D721Med (cell line): ENCODE measurements at regions not wholly inside any gene's neighbourhood (a gene's known extent, or its start where the extent isn't known, plus 50 kb on each side); places are given as distances from the start of the nearest gene placed in this dataset.

Experiments
- DNase-seq: peaks from one replicate; pipeline ENCODE4 v3.0.0; 2011; ENCODE audit warnings: low spot score; ENCODE audit not compliant: insufficient read length
- FAIRE-seq: peaks from 2 replicates; lab custom pipeline; 2011; peaks lifted over from hg19 to GRCh38; lab: Jason Lieb, UNC
- TF ChIP-seq, protein P1 (sequence below): IDR thresholded peaks from 2 replicates; pipeline ENCODE4 v1.5.1; 2012; ENCODE audit warnings: mild to moderate bottlenecking, control low read depth; ENCODE audit not compliant: insufficient read depth; ENCODE audit errors: missing control alignments

DNA sequence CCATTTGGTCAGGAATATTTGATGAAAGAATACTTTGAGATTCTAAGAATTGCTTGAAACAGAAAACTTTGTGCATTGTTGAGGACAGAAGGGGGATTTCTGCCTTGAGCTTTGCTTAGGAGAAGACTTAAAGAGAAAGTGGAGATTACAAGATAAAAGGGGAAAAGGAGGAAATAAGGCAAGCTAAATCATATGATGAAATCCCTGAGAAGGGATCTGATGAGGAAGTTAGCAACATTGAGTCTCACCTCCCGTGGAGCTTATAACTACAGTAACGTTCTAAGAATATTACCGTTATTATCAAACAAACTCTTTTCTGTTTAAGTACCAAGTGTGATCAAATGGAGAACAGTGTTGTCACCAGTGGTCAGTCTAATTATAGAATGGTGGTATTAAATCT, 414.7 kb upstream of the NAALADL2 start:
- TF ChIP-seq, protein P1, sequence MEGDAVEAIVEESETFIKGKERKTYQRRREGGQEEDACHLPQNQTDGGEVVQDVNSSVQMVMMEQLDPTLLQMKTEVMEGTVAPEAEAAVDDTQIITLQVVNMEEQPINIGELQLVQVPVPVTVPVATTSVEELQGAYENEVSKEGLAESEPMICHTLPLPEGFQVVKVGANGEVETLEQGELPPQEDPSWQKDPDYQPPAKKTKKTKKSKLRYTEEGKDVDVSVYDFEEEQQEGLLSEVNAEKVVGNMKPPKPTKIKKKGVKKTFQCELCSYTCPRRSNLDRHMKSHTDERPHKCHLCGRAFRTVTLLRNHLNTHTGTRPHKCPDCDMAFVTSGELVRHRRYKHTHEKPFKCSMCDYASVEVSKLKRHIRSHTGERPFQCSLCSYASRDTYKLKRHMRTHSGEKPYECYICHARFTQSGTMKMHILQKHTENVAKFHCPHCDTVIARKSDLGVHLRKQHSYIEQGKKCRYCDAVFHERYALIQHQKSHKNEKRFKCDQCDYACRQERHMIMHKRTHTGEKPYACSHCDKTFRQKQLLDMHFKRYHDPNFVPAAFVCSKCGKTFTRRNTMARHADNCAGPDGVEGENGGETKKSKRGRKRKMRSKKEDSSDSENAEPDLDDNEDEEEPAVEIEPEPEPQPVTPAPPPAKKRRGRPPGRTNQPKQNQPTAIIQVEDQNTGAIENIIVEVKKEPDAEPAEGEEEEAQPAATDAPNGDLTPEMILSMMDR, result no peak
- FAIRE-seq (no peak), DNase-seq (no peak)

DNA sequence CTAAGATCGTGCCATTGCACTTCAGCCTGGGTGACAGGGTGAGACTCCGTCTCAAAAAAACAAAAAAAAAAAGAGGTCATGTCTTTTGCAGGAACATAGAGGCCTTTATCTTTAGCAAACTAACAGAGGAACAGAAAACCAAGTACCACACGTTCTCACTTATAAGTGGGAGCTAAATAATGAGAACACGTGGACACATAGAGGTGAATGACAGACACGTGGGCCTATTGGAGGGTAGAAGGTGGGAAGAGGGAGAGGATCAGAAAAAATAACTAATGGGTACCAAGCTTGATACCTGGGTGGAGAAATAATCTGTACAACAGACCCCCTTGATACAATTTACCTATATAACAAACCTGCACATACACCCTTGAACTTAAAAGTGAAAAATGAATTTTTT, 401.4 kb upstream of the NAALADL2 start:
- TF ChIP-seq, protein P1, result no peak
- DNase-seq, result no peak
- no peak for FAIRE-seq

DNA sequence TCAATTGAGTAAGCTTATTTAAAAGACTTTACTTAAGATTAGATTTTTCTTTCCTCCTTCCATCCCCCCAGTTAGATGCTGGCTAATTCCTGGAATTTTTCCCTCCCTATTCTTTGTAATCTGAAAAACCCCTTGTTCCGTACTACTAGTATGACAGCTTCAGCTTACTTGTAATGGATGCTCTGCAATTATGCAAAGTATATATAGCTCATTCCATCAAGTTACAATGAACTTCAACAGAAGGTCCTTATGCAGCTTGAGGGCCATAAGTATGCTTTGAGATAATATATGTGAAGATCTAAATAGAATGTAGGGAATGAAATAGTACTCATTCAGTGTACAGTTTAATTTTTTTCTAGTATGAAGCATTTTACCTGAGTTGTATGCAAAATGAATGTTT, 398.3 kb upstream of the NAALADL2 start:
- DNase-seq (no peak), FAIRE-seq (no peak)
- TF ChIP-seq, protein P1, result no peak

DNA sequence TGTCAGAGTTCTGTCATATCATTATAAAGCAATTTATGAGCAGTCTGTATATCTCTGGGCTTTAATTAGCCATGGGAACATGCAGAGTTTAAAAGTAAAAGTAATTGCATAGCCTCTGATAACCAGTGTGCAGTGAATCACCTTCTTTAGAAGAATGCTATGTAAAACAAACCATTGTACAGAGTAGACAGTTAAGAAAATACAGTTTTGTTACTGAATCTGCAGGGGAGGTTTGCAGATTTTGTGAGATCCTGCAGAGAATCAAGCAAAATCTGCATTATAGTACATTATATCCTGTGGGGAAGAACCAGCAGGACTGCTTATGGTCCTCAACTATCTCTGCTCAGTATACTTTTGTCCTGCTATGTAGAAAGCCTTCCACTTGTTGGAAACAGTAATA, 396.2 kb upstream of the NAALADL2 start:
- TF ChIP-seq, protein P1, result no peak
- FAIRE-seq (no peak), DNase-seq (no peak)

DNA sequence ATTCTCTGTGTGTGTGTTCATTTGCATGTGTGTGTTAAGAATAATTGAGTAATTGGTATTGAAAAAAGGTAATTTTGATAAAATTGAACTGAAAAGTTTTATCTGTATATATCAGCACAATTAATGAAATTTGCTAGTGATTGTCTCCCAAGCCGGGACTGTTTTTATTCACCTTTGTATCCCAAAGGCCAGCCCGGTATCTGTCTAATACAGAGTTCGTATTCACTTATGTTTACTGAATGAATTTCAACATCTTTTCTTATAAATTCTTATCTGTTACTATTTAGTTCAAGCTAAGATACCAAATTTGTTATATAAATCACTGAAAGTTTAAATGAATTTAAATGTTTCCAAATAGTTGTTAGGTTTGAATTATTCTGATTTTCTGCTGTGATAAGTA, 394.0 kb upstream of the NAALADL2 start:
- TF ChIP-seq, protein P1, result no peak
- FAIRE-seq, result no peak

DNA sequence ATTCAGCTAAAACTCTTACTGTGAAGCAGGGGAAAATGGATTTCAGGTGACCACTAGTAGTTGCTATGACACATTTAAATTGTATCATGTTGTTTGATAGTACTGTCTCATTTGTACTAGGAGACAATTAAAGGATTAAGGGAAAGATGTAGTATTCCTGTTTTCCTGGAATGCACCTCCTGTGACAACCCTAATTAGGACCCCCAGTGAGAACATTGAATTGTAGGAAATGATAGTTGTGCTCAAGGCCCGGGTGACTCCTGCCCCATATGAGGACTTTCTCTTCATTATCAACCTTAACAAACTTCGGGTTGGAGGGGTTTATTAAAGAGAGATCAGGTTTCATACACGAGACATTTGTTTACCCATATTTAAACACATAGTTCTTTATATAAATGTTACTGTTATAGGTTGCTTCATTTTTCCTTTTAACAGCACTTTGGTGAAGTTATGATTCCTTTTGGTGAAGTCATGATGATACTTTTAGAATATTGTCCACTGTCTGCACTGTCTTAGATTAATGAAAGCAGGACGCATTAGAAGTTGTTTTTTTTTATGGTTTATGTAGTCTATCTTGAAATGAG, 392.6 kb upstream of the NAALADL2 start:
- no peak for FAIRE-seq
- no peak for DNase-seq

More for the DNA sequence above, 394.0 kb upstream of the NAALADL2 start:
- no peak for DNase-seq

DNA sequence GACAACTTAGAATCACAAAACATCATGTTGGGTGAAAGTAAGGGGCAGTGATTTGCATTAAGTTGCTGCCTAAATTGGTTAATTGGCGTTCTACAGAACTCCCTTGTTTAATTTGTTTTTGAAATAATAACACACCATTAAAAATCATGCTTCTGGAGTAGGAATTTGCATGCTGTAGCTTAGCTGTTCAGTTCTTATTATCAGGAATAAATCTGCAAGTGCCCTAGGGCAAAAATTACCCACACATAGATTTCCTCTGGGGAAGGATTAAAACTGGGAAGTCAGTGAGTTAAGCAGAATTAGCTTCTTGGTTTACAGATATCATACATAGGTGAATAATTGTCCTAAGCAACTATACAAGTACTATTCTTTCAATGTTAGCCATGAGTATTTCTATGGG, 381.6 kb upstream of the NAALADL2 start:
- FAIRE-seq (no peak), DNase-seq (no peak)
- TF ChIP-seq, protein P1, result no peak

More for the DNA sequence above, 392.6 kb upstream of the NAALADL2 start:
- TF ChIP-seq, protein P1, result no peak
